SKM-1 (cell line): ENCODE measurements at regions not wholly inside any gene's neighbourhood (a gene's known extent, or its start where the extent isn't known, plus 50 kb on each side); places are given as distances from the start of the nearest gene placed in this dataset.
"Not testable (repeated sequence)": the region's sequence is repeated elsewhere in the genome, so short reads cannot be mapped to it uniquely, and the experiment has no call there.

Source experiments
- DNase-seq: peaks from one replicate; lab custom pipeline; 2025; ENCODE audit not compliant: unreplicated experiment; lab: John Stamatoyannopoulos, UW

- no peak for DNase-seq
Observed at GRCh38 chr4:31427691-31428090, 707.5 kb downstream of the PCDH7 start.

- DNase-seq = no peak
Observed at GRCh38 chr4:31442236-31442635, 722.1 kb downstream of the PCDH7 start.

- DNase-seq = no peak
Observed at GRCh38 chr4:31445526-31445925, 725.4 kb downstream of the PCDH7 start.

GRCh38 chr4:31455612-31456011 is 735.4 kb downstream of the PCDH7 start:
- no peak for DNase-seq

GRCh38 chr4:31458813-31459212 is 738.6 kb downstream of the PCDH7 start:
- DNase-seq = no peak

- no peak for DNase-seq
Observed at GRCh38 chr4:31461421-31461820, 741.3 kb downstream of the PCDH7 start.

GRCh38 chr4:31467781-31468180 is 747.6 kb downstream of the PCDH7 start:
- no peak for DNase-seq

- DNase-seq = no peak
Observed at GRCh38 chr4:31474221-31474620, 754.1 kb downstream of the PCDH7 start.

- DNase-seq = no peak
Observed at GRCh38 chr4:31482691-31483090, 762.5 kb downstream of the PCDH7 start.

GRCh38 chr4:31499216-31499615 is 779.0 kb downstream of the PCDH7 start:
- DNase-seq = not testable (repeated sequence)

- DNase-seq = no peak
Observed at GRCh38 chr4:31516520-31516919, 796.4 kb downstream of the PCDH7 start.

- no peak for DNase-seq
Observed at GRCh38 chr4:31518796-31519250, 798.7 kb downstream of the PCDH7 start.

GRCh38 chr4:31530555-31530954 is 810.4 kb downstream of the PCDH7 start:
- no peak for DNase-seq

- no peak for DNase-seq
Observed at GRCh38 chr4:31538877-31539276, 818.7 kb downstream of the PCDH7 start.

- no peak for DNase-seq
Observed at GRCh38 chr4:31539284-31540069, 819.3 kb downstream of the PCDH7 start.

- DNase-seq = no peak
Observed at GRCh38 chr4:31545330-31545729, 825.2 kb downstream of the PCDH7 start.

GRCh38 chr4:31545755-31546154 is 825.6 kb downstream of the PCDH7 start:
- no peak for DNase-seq

- no peak for DNase-seq
Observed at GRCh38 chr4:31548021-31548420, 827.9 kb downstream of the PCDH7 start.

GRCh38 chr4:31548823-31549222 is 828.7 kb downstream of the PCDH7 start:
- DNase-seq = no peak

- DNase-seq = no peak
Observed at GRCh38 chr4:31549256-31549655, 829.1 kb downstream of the PCDH7 start.

- DNase-seq = no peak
Observed at GRCh38 chr4:31557437-31557836, 837.3 kb downstream of the PCDH7 start.

- DNase-seq = no peak
Observed at GRCh38 chr4:31573554-31573953, 853.4 kb downstream of the PCDH7 start.

- DNase-seq = no peak
Observed at GRCh38 chr4:31575504-31575903, 855.3 kb downstream of the PCDH7 start.
